Stimulated activated naive CD8-positive, alpha-beta T cell treated with anti-CD3 and anti-CD28 coated beads, Interleukin-15, amount 100 ng/mL, for 72 hours (primary cell): ENCODE measurements at regions not wholly inside any gene's neighbourhood (a gene's known extent, or its start where the extent isn't known, plus 50 kb on each side); places are given as distances from the start of the nearest gene placed in this dataset.

Experiments
- ATAC-seq: fragments of 150-1000 bp; cut with Tn5 transposase; 2 replicates; pipeline ENCODE4 v1.10.0; 2021; ENCODE audit warnings: mild to moderate bottlenecking, moderate library complexity
- DNase-seq, 2 donors: peaks; one replicate each; pipeline ENCODE4 v3.0.0; 2021 to 2022
- H3K27ac Mint-ChIP-seq, 2 donors: one replicate each; pipeline ENCODE4 v1.8.0; 2022; ENCODE audit warnings: mild to moderate bottlenecking in 2 of 2, mixed read lengths in 2 of 2, moderate library complexity in 2 of 2
- H3K27me3 Mint-ChIP-seq: one replicate; pipeline ENCODE4 v1.8.0; 2022; ENCODE audit warnings: mixed read lengths
- H3K4me1 Mint-ChIP-seq: one replicate; pipeline ENCODE4 v1.8.0; 2022; ENCODE audit warnings: mild to moderate bottlenecking, mixed read lengths
- H3K4me3 Mint-ChIP-seq, 2 donors: one replicate each; pipeline ENCODE4 v1.8.0; 2022; ENCODE audit warnings: mild to moderate bottlenecking in 2 of 2, mixed read lengths in 2 of 2, moderate library complexity in 1 of 2
- H3K9me3 Mint-ChIP-seq, 2 donors: one replicate each; pipeline ENCODE4 v1.8.0; 2022; ENCODE audit warnings: mixed read lengths in 2 of 2

DNA sequence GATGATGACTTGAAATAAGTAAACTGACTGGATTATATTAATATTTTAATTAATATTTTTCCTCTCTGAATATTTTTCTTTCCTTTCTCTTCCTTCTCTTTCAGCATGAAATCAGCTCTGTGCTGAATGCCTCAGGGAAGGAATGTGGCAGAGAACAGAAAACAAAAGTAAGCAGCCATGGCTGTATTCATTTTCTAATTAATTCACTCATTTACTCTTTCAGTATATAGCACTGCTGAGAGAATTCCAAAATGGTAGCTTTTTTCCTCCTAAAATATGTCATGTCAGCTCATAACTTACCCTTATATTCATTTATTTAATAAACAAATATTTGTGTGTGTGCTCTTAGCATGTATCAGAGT, 522.5 kb downstream of the PTPRC start:
- no peaks in the 10 kb centered on the region for H3K27me3 Mint-ChIP-seq
- peaks cover 37% of the 10 kb centered on the region for H3K4me1 Mint-ChIP-seq
- ATAC-seq (no peak), DNase-seq (no peak)
- H3K27ac Mint-ChIP-seq: no peak overlapping the region
- no peaks in the 10 kb centered on the region for H3K9me3 Mint-ChIP-seq
- H3K4me3 Mint-ChIP-seq: no peak overlapping the region

DNA sequence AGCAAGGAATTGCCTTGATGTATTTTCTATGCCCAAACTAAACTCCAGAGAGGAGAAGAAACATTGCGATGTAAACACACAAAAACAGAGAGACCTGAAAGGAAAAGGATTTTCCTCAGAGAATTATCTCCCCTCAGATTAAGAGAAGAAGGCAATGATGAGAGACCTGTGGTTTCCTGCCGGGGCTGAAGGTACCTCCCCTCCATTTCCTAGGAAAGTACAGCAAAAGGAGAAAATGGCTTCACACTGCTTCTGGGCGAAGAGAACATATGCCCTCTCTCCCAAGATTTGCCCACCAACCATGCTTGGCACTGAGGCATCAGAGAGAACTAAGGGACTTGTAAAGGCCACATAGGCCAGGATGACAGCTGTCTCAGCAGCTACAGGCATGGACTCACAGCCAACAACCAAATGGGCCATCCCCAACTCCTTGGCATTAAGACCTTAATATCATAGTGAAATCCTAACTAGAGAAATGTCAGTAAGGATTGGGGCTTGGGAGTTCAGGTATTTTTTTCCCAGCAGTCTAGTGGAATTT, 523.0 kb downstream of the PTPRC start:
- no peaks in the 10 kb centered on the region for H3K9me3 Mint-ChIP-seq
- ATAC-seq (no peak), DNase-seq (no peak)
- peaks cover 37% of the 10 kb centered on the region for H3K4me1 Mint-ChIP-seq
- no peak overlapping the region for H3K27ac Mint-ChIP-seq
- no peaks in the 10 kb centered on the region for H3K27me3 Mint-ChIP-seq
- H3K4me3 Mint-ChIP-seq: peak overlapping the region in 1 of 2 donors; percentile 16

DNA sequence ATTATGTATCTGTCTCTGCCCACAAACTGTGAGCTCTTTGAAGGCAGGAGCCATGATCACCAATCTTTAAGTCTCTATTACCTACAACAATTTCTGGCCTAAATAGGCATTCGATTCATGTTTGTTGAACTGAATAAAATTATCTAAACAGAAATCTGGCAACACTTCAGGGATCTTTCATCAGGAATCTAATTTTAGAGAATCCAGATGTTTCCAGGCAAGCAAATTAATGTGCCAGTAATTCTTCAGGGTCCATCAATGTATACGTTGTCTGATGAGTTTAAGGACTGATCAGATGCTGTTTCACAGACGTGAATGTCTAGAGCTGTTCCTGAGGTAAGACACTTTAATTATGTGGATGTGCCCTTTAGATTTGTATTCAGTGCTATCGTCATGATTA, 524.4 kb downstream of the PTPRC start:
- ATAC-seq (no peak), DNase-seq (no peak)
- H3K27ac Mint-ChIP-seq: no peak overlapping the region
- H3K27me3 Mint-ChIP-seq: no peaks in the 10 kb centered on the region
- H3K4me3 Mint-ChIP-seq: no peak overlapping the region
- peaks cover 37% of the 10 kb centered on the region for H3K4me1 Mint-ChIP-seq
- H3K9me3 Mint-ChIP-seq: no peaks in the 10 kb centered on the region

DNA sequence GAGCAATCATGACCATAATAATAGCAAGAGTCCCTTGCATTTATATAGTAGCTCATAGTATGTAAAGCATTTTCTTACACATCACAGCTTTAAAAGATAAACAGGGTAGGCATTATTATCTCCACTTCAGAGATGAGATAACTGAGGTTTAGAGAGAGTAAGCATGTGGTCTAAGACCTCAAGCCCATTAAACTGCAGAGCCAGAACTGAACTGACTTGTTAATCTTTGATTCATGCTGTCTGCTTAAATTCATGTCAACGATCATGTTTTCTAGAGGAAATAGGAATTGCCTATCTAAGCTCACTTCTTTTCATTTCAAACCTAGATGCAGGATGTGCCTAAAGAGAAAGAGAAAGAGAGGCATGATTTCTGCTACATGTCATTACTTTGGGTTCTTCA, 524.8 kb downstream of the PTPRC start:
- no peak for DNase-seq
- Mint-ChIP-seq H3K4me1 (peaks cover 41% of the 10 kb centered on the region), H3K9me3 (no peaks in the 10 kb centered on the region), H3K4me3 (no peak overlapping the region), H3K27me3 (no peaks in the 10 kb centered on the region), H3K27ac (no peak overlapping the region)
- ATAC-seq: peak; percentile 69

DNA sequence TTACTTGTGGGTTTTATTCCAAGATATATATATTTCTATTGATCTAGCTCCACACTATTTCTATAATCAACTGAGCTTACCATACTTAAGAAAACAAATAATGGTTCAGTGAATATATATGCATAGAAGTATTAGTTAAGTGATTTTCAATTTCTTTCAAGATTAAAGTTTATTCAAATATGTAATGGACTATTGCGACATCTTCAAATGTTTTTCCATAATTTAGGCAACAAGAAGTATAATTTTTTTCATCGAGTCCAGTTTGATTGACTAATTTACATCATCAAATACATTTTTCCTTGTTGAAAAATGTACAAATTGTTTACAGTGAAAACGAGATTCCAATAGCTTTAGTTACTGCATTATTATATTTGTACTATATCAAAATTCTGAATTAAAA, 528.6 kb downstream of the PTPRC start:
- no peaks in the 10 kb centered on the region for H3K27me3 Mint-ChIP-seq
- ATAC-seq: no peak
- peaks cover 33% of the 10 kb centered on the region for H3K4me1 Mint-ChIP-seq
- H3K27ac Mint-ChIP-seq: no peak overlapping the region
- H3K9me3 Mint-ChIP-seq: no peaks in the 10 kb centered on the region
- no peak for DNase-seq
- H3K4me3 Mint-ChIP-seq: no peak overlapping the region

DNA sequence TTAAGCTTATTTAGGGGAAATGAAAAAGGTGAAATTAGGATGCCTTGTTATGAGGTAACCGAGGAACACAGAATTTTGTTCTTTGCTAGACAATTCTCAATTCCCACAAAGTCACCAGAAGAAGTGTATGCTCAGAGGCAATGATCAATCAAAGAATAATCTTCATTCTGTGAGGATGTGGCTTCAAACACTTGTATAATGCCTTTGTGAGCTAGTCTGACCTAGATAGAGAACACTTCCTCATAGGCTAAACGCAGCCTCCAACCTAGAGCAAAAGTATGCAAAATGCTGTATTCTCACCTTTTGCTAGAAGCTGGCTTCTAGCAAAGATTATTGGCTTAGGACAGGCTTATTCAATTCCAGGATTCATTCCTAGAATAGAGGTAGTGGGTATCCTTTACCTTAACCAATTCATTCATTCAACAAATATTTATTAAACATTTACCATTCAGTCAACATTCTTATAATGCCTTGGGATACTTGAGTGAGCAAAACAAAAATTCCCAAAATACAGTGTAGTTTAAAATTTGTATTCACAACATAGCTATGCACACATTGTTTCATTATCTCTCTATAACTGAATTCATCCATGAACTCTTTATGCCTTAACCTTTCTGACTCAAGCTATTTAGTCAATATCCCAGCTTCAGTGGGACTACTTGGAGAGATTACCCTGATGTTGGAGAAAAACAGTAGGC, 530.2 kb downstream of the PTPRC start:
- no peak overlapping the region for H3K27ac Mint-ChIP-seq
- no peak for ATAC-seq
- H3K27me3 Mint-ChIP-seq: no peaks in the 10 kb centered on the region
- peaks cover 35% of the 10 kb centered on the region for H3K4me1 Mint-ChIP-seq
- H3K9me3 Mint-ChIP-seq: no peaks in the 10 kb centered on the region
- H3K4me3 Mint-ChIP-seq: no peak overlapping the region
- no peak for DNase-seq

DNA sequence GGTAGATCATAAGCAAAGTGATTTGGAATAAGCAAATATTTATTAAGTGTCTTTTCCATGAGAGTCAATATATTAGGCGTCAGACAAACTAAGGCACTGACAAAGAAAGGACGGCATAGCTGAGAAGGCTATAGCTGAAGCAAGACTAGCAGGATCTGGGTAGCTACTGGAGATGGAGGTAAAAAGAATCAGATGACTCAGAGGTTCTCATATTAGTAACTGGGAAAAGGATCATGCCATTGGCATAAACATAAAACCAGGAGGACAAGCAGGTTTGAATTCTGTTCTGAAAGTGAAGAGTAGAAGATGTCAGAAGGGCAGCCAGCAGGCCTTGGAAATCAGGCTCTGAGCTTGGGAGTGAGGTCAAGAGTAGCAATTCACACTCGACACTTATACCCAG, 531.9 kb downstream of the PTPRC start:
- Mint-ChIP-seq H3K27me3 (no peaks in the 10 kb centered on the region), H3K4me3 (no peak overlapping the region), H3K27ac (no peak overlapping the region), H3K4me1 (peaks cover 38% of the 10 kb centered on the region), H3K9me3 (no peaks in the 10 kb centered on the region)
- DNase-seq: no peak
- ATAC-seq: no peak

DNA sequence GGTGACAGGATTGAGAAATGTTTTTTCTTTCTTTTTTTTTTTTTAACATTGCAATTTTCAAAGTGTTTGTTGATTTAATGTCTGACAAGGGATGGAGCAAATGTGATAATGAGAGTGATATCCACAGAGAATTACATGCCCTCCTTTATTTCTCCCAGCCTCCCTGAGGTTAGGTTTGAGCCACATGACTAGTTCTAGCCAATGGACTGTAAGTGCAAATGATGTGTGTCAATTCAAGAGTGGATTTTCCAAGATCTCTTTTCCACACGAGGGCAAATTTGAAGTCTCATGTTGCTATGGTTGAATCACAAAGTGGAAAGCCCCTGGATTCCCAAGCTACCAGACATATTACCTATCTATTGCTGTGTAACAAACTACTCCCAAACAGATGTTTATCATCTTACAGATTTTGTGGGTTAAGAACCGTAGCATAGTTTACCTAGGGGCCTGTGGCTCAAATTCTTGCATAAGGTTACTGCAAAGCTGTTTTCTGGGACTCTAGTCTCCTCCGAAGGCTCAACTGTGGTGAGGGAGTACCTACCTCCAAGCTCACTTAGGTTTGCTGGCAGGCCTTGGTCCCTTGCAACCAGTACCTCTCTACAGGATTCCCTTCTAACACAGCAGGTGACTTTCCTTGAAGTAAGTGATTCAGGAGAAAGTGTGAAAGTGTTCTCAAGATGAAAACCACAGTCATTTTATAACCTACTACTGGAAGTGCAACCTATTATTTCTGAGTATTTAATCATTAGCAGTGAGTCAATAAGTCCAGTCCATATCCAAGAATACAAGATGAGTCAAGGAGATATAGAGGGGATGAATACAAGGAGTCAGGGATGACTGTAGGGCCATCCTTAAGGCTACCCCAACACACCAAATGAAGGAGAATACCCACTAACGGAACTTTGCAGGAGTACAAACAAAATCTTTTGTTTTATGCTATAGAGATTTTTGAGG, 533.6 kb downstream of the PTPRC start:
- DNase-seq (no peak), ATAC-seq (peak; percentile 46)
- Mint-ChIP-seq H3K9me3 (no peaks in the 10 kb centered on the region), H3K4me3 (no peak overlapping the region), H3K4me1 (peaks cover 38% of the 10 kb centered on the region), H3K27me3 (no peaks in the 10 kb centered on the region), H3K27ac (peak overlapping the region; percentile 49 to 82)

DNA sequence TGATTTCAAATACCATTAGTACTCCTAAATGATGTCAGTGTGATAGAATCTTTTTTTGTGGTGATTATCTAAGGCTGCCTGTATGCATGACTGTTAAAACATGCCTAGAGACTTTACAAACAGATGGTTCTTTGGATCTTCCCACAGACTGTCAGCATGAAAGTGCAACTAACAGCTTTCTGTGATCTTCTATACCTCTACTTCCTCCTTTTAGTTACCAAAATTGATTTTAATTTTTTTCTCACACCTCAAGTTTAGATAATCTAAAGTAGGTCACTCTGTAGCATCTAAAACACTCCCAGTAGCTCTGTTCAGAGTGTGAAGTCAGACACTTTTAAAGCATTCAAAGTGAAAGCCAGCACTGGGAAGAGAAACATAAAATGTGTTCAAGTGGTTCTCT, 534.5 kb downstream of the PTPRC start:
- Mint-ChIP-seq H3K27me3 (no peaks in the 10 kb centered on the region), H3K9me3 (no peaks in the 10 kb centered on the region), H3K4me3 (no peak overlapping the region), H3K4me1 (peaks cover 37% of the 10 kb centered on the region), H3K27ac (no peak overlapping the region)
- ATAC-seq: peak; percentile 95
- no peak for DNase-seq

DNA sequence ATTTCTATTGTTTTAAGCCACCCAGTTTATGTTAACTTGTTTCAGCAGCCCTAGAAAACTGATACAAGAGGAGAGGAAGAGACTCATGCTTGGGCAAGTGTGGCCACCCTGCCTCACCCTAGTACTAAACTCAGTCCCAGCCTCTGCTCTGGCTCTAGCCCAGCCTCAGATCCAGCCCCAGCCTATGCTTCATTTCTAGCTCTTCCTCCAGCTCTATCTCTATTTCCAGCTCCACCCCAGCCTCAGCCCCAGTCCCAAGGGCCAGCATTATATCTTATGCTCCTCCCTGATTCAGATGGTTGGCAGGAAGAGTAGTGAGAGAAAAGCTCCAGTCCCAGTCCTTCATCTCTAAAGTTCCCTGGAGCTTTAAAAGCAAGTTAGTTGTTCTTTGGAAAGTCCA, 535.5 kb downstream of the PTPRC start:
- Mint-ChIP-seq H3K27me3 (no peaks in the 10 kb centered on the region), H3K4me3 (no peak overlapping the region), H3K9me3 (no peaks in the 10 kb centered on the region), H3K4me1 (peaks cover 31% of the 10 kb centered on the region), H3K27ac (no peak overlapping the region)
- no peak for DNase-seq
- ATAC-seq: no peak

DNA sequence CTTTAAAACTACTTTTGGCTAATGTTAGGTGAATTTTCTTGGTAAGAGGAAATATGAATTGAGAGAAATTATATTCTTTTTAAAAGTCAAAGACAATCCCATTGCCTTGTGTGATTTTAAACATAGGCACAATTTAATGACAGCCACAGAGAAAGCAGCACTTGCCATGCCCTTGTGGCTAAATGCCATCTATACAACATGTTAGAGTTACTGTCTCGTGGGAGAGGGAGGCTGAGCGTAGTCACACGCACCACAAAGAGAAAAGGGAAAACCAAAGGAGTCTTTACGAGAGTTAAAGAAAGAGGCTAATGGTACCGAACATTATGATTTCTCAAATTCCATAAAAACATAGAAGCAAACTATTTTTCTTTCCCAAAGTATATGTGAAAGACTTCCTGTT, 537.9 kb downstream of the PTPRC start:
- ATAC-seq (no peak), DNase-seq (no peak)
- Mint-ChIP-seq H3K4me3 (no peak overlapping the region), H3K27me3 (no peaks in the 10 kb centered on the region), H3K9me3 (no peaks in the 10 kb centered on the region), H3K27ac (no peak overlapping the region), H3K4me1 (peaks cover 30% of the 10 kb centered on the region)

DNA sequence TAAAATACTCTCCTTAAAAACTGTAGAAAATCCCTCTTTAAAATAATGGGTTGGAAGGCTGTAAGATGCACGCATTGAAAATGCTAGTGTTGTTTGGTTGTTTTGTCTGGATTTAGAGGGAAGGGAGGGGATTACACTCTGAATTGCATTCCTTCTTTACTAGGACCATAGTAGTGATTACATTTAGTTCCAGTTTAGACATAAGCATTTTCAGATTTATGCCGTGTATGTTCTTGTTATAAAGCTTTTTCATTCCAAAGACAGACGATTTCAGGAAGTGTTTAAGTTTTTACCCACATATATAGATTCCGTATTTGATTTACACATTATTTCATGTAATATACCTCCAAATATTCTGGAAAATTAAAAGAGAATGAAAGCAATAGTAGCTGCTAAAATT, 538.4 kb downstream of the PTPRC start:
- DNase-seq (no peak), ATAC-seq (no peak)
- Mint-ChIP-seq H3K27ac (no peak overlapping the region), H3K4me3 (no peak overlapping the region), H3K9me3 (no peaks in the 10 kb centered on the region), H3K4me1 (peaks cover 30% of the 10 kb centered on the region), H3K27me3 (no peaks in the 10 kb centered on the region)

DNA sequence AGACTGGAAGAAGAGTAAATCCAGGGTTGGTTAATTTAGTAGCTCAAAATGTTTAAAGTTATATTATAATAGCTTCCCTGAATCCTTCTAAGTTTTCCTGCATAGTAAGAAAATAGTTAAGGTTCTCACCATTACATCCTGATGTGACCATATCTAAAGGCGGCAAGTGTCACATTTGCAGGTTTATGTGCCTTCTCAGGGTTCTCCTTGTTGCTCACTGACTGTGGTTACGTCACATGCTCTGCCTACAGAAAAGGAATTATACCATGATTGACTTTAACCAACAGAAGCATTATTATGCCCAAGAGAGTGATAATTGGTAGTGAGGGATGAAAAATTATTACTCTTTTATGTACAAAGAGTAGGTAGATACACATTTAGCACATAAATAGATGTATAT, 539.8 kb downstream of the PTPRC start:
- H3K4me1 Mint-ChIP-seq: peaks cover 16% of the 10 kb centered on the region
- H3K27me3 Mint-ChIP-seq: no peaks in the 10 kb centered on the region
- H3K9me3 Mint-ChIP-seq: no peaks in the 10 kb centered on the region
- DNase-seq: no peak
- H3K4me3 Mint-ChIP-seq: no peak overlapping the region
- ATAC-seq: no peak
- no peak overlapping the region for H3K27ac Mint-ChIP-seq

DNA sequence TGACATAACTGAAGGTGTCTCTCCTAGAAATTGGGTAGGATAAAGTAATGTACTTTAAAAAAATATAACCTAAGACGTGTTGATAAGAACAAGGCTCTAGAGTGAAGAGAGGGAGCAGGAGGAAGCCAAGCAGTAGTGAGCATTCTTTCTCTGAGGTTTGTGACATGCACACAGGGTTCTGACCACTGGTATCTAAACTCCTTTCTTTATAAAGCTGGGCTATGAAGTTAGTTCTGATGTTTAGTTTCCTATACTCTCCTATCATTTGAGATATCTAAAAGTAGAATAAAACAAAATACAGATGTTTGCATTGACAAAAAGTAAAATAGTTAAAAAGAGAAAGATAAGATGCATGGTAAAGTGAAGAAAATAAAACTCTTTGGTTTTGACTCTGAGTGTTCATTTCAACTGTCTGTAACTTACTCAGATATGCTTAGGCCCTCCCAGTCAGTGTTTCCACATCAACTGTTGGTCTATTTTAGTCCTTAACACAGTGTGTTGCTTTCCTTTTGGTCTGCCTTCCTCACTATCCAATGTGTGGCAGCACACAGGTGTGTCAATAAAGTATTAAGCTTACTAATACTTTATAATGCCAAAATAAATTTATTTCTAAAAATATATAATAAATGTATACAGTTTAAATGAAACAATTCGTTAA, 543.5 kb downstream of the PTPRC start:
- no peaks in the 10 kb centered on the region for H3K27me3 Mint-ChIP-seq
- H3K4me1 Mint-ChIP-seq: peaks cover 11% of the 10 kb centered on the region
- no peaks in the 10 kb centered on the region for H3K9me3 Mint-ChIP-seq
- H3K27ac Mint-ChIP-seq: no peak overlapping the region
- H3K4me3 Mint-ChIP-seq: no peak overlapping the region
- no peak for DNase-seq
- ATAC-seq: no peak

DNA sequence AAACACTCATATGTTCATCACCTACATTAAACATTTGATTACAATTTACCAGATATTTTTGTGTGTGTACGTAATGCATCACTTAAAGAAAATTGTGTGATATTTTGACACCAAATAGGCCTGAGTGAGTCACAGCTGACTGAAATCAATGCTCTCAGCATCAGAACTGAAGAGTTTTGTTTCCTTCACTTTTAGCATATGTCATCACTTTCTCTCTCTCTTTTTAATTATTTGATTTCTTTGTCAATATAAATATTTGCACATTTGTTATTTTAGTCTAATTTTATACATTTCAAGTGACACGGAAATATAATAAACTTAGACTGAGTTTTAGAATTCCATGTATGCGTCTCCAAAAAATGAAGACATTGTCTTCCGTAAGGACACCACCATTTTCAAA, 545.3 kb downstream of the PTPRC start:
- Mint-ChIP-seq H3K27ac (no peak overlapping the region), H3K4me1 (peaks cover 11% of the 10 kb centered on the region), H3K4me3 (no peak overlapping the region), H3K9me3 (no peaks in the 10 kb centered on the region), H3K27me3 (no peaks in the 10 kb centered on the region)
- ATAC-seq (no peak), DNase-seq (no peak)

DNA sequence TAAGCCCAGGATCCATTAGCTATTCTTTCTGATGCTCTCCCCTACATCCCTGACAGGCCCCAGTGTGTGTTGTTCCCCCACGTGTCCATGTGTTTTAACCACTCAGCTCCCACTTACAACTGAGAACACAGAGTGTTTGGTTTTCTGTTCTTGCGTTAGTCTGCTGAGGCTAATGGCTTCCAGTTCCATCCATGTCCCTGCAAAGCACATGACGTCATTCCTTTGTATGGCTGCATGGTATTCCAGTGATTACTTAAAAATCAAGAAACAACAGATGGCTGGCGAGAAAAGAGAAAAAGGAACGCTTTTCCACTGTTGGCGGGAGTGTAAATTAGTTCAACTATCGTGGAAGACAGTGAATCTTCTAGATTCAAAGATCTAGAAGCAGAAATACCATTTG, 556.0 kb downstream of the PTPRC start:
- H3K9me3 Mint-ChIP-seq: peaks cover 0 to 5% of the 10 kb centered on the region in 2 donors
- no peak overlapping the region for H3K27ac Mint-ChIP-seq
- DNase-seq (no peak), ATAC-seq (no peak)
- H3K4me1 Mint-ChIP-seq: no peaks in the 10 kb centered on the region
- H3K4me3 Mint-ChIP-seq: no peak overlapping the region
- no peaks in the 10 kb centered on the region for H3K27me3 Mint-ChIP-seq
